ENCODE measurements at regions not wholly inside any gene's neighbourhood (a gene's known extent, or its start where the extent isn't known, plus 50 kb on each side); places are given as distances from the start of the nearest gene placed in this dataset.

DNA sequence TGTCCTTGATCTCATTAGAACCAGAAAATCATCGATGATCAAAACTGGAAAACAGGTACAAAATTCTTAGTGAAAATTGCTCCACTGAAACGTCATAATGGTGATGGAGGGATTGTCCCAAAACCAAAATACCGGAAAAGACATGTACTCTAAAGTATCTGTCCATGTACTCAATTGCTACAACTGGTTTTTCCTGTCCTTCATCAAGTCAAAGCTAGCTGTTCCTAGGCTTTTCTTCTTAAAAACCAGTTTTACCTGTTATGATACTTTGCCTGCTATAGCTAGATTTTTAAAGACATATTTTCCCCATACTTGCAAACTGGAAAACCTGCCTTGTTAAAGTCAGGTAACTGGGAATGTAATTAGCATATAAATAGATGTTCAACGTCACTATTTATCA lies 50.5 kb upstream of the LRRC1 start:
- no peak for DNase-seq

DNA sequence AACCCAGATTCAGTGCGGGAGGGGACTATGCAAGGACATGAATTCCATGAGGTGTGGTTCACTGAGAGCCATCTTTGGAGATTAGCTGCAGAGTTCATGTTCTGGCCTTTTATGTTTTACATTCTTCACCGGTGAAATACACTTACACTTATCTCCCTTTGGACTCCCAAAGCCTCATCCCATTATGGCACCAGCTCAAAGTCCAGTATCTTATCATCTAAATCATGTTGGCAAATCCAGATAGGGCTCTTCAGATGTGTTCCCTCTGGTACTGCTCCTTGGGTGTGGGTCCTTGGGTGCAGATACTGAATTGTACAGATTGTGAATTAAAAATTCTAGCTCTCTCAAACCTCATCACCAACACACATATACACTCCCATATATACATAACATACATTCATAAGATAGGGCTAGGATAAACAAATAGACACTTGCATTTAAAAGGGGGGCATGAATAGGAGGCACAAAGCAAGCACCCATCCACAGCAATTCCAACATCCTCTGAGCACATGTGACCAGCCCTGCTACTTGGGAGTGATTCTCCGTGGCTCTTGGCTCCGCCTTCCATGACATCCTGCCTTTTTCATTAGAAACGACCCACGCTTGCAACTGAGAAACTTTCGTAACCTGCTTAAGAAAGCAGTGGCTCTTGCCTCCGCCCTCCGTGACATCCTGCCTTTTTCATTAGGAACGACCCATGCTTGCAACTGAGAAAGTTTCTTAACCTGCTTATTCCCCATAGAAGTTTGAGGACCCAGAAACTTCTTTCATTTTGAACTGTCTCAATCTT lies 53.6 kb upstream of the LRRC1 start:
- DNase-seq: peak; percentile 9

DNA sequence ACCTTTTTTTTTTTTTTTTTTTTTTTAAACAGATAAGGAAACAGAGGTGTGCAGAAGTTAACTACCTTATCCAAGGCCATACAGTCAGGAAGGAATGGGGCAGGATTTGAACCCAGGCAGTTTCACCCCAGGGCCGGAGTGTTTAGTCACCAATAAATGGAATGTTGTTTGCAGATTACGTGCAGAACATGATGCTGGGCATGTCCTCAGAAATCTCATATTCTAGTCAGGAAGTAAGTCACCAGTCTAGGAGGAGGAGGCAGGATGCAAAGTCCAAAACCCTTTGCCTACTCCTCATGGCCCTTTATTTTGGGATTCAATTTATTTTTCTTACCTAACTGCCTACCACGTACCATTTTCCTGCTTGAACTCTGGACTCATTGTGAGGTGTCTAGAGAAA lies 57.1 kb upstream of the LRRC1 start:
- DNase-seq: no peak

DNA sequence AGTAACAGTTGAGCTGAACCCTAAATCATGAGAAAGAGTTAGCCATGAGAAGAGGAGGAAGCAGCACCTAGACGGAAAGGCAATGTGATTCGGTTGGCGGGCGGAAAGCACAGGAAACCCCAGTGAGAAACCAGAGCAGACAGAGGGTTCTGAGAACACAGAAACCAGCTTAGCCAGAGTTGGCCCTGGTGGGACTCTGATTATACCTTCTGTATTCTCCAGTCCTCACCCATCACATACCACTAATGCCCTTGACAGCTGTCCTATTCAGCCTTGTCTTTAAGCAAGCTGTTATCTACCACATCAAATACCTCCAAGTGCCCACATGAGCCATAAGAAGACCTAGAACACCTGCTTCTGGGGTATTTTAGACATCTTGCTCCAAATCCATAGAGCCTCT lies 58.9 kb upstream of the LRRC1 start:
- DNase-seq: no peak

DNA sequence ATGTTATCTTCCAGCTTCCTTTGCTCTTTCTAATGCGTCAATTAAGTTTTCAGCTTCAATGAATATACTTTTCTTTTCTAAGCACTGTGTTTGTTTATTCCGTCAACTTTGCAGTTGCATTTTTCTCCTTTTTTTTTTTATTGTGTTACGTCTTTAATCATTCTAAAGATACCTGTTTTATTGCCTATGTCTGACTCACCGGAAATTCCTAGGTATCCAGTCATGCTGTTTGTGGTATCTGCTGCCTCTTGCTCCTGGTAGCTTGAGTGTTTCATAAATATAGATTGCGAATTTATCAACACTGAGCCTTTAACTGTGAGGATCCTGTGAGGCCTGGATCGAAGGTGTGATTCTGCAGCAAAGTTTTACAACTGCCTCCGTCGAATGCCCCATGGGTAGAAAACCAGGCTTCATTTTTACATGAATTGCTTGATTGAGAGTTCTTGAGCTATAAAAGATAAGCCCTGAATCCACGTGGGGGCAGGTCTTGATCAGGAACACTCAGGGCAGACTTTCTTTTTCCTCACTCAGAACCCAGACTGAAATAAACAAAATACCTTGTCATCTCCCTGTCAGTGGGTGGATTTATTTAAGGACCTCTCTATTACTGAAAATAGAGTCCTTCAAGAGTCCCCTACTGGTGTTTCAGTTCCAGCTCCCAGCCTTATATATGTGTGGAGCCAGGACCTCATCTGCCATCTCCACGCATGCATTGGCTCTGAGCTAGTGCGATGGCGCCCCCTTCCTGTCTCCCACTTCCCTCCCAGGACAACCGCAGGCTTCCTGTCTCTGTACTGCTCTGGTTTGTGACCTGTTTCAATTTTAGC lies 60.1 kb upstream of the LRRC1 start:
- DNase-seq: peak; percentile 12

DNA sequence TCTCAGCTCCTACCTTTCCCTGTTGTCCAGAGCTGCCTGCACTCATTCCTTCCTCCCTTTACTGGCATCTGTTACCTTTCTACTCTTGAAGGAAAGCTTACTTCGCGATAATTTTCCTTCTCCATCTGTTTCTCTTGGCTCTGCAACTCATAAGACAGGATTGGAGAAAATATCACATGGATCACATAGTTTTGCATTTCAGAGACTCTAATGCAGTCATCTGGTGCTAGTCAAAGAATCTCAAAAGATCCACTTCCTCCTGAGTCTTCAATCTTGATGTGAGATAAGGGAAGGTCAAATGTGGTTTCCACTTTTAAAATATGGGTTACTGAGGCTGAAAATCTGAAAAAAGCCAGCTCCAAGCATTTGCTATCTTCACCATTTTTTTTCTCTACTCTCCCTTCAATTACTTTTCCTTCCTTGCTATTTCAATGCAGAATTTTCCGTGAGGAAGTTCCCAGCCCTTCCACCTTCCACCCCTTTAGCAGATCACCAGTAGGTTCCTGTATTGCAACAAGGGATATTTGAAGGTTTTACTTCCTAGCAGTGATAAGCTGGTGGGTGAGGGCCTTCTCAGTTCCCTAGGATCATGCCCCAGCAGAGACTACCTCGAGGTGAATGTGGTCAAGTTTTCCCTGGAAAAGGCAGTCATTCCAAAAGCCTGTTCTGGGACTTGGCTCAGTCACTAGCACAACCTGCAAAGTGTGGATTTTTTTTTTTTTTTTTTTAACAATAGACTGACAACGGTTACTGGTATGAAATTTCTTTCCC lies 62.8 kb upstream of the LRRC1 start:
- no peak for DNase-seq

DNA sequence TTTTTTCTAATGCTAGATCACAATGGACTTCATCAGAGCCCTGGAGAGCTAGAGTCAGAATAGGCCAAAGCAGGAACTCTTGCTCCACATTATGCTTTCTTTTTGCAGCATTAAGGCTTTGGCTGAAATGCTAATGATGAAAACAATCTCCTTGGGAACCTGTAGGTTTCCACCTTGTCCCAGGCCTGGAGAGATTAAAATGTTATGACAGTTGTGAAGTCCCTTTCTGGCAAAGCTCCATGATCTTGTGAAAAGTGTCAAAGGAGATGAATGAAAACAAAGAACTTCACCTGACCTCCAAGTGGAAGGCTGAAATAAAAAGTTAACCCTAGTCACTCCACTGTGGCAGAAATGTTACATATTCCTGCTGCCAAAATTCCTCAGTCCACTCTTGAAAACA lies 64.0 kb upstream of the LRRC1 start:
- no peak for DNase-seq

DNA sequence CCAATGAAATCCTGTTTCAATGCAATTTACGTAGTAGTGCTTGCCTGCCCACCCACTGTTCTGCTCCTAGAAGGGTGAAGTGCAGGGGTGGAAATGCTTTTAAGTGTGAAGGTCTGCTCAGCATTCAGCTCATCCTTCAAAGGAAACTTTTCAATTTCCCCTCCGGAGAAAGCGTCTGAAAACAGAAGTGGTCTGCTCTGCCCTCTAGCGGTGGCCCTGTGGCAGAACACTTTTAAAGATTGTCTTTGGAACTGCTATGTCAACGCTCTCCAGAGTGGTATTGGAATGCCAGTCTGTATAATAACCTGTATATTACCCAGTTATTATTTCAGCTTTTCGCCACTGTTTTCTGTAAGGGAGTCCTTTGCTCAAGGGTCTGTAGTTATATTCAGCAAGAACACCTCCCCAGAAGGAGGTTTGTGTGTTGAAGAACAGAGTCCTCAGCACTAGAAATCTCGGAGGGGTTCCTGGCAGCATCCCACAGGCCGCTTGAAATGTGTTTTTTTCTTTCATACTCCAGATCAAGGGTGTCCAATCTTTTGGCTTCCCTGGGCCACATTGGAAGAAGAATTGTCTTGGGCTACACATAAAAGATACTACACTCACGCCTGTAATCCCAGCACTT lies 63.1 kb upstream of the KLHL31 start:
- DNase-seq: peak; percentile 55

DNA sequence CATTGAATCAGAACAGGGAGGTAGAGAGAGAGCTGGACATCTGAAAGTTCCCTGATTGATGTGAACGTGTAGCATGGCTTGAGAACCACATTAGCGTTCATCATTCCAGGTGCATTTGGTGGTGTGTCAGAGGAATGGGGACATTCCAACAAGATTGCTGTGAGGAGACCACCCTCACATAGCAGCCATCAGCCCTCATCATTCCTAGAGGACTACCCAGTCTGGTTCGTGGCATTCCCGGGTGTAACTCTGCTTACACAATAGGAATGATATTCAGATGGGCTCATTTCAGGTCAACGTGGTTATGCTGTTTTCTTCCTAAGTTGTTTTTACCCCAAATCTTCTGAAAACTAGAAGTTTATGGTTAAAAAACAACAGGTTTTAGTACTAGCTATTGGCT lies 62.2 kb upstream of the KLHL31 start:
- no peak for DNase-seq

DNA sequence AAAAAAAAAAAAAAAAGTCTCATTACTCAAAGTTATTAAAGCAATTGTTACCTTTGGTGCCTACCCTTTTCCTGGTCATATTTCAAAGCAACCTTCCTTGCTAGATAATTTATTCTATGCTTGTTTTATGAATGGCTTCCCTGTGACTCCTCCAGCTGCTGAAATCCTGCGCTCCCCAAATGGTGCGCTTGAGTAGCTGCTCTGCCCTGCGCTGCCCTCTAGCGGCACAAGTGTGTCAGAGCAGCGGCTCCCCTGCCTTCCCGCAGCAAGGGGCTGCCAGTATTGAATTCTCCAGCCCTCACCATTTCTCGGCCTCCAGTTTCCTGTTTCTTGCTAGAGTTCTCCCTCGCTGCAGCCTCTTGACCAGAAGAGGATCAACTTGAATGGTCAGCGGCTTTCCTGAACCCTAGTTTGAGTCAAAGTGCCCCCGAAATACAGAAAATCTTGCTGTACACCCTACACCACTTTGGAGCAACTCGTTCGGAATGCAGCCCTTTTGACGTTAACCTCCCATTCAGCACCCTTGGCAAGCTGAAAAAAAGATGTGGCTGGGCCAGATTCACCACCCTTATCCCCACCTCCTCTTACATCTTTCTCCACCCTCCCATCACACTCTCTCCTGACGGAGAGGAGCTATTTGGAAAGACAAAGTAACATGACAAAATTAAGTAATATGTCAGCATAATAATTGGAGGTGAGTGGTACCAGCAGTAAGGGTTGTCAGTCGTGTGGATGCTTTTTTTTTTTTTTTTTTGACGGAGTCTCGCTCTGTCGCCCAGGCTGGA lies 60.4 kb upstream of the KLHL31 start:
- DNase-seq: peak; percentile 70

DNA sequence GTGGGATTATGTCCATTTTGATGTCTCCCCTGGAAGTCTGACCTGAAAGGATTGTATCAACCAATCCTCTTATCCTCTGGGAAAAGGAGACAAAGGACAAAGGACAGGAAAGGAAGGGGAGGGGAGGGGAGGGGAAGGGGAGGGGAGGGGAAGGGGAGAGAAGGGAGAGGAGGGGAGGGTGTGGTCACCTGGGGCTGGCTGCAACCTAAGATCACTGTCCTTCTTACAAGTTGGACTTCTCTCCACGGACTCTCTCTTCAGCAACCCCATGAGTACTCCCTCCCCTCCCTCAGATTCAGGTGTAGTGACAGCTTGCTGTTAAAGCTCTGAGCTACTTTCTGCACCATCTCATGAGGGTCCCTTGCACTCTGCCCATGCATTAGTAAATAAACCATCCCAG lies 58.9 kb upstream of the KLHL31 start:
- DNase-seq: no peak

DNA sequence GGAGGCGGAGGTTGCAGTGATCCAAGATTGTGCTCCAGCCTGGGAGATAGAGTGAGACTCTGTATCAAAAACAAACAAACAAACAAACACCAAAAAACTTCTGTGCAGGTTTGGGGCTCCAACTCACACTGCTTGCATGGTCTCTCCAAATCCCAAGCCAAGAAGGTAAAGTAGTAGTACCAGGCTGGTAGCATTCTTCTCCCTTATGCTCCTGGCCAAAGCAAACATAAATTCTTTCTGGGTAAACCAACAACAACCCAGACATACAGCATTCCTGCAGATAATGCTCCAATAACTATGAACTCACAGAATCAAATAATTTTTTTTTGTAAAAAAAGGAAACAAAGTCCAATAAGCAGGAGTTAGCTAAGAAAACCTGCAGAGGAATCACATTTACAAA lies 57.8 kb upstream of the KLHL31 start:
- no peak for DNase-seq

DNA sequence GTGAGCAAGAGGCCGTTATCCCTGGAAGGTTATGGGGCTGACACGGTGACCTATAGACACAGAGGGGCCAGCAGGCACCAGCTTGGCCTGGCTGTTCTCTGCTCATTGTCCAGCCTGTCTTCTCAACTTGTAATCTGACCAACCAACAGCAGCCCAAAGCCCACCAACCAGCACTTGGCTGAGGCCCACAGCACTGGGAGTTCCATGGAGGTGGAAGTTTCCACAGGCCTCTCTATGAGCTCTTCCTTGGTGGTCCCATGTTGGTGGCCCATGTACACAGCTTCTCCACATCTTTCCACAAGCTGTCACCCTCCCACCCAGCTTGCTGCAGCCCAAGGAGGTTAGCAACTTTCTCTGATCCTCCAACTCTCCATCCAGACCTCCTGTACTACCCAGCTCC lies 56.2 kb upstream of the KLHL31 start:
- DNase-seq: no peak

DNA sequence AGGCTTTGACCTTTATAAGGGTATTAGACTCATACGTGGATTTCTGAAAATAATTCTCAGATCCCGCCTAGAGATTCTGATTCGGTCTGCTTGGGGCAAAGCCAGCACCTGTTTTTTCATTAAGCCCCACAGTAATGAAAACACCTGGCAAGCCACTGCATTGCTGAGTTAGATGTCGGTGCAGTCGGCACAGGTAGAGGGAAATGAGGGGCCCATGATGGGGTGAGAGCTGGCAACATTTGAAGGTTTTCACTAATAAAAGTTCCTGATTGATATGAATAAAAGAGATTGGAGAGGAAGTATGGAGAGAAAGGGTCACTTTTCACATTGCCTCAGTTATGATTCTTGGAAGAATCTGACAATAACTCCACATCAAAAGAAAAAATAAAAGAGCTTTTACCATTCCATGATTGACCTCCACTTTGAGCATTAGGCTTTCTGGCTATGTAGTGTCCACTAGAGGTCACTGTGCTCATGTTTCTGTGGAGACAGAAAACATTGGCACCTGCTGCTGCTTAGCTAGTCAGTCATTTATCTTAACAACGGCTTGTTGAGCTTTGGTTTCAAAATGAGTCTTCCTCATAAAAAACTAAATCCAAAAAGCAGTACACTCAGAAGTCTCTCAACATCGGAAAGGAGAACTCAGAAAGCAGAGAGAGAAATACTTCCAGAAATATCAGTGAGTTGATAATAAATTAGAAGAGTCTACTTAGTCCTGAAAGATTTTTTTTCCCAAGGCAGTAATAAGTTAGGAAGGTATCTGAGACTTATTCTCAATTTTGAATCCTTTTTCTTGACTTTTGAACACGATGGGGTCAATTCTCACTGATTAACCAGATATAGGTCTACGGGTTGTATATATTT lies 53.3 kb upstream of the KLHL31 start:
- peak; percentile 57 for DNase-seq

DNA sequence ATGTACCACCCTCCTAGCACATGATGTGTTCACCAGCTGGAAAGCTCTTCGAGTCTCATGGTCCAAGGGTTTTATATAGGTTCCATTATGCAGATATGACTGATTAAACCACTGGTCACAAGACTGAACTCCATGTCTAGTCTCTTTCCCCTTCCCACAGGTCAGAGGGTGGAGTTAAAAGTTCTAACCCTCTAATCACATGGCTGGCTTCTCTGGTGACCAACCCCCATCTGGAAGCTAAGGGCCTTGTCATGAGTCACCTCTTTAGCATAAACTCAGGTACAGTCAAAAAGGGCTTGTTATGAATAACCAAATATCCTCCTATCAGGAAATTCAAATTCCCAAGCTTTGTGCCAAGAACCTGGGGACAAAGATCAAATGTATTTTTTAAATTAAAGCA lies 52.0 kb upstream of the KLHL31 start:
- no peak for DNase-seq

DNA sequence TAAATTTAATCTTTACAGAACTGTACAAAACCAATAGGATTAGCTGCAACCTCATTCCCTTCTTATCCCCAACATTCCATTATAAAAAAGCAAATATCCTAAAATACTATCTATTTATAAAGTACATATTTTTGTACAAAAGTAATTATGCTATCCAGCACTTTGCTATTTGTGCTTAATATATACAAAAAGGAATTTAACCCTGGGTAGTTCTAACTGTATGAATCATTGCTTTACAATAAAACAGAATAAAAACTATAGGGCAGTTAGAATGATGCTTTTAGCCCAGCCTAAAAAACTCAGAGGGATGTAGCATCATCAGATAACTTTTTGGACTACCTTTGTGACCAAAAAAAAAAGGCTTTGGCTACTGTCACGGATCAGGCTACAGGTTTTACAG lies 49.9 kb upstream of the KLHL31 start:
- no peak for DNase-seq

Measured in CD4-positive, alpha-beta T cell treated with Interleukin-21 for 1 hour (primary cell).